Effector memory CD8-positive, alpha-beta T cell (primary cell): ENCODE measurements at regions not wholly inside any gene's neighbourhood (a gene's known extent, or its start where the extent isn't known, plus 50 kb on each side); places are given as distances from the start of the nearest gene placed in this dataset.
A peak's percentile ranks its signal among the peaks of the same experiment; 100 is the strongest.
"Not testable (repeated sequence)": the region's sequence is repeated elsewhere in the genome, so short reads cannot be mapped to it uniquely, and the experiment has no call there.

Experiments used
- ATAC-seq: fragments of 150-1000 bp; cut with Tn5 transposase; replicated peaks from 2 replicates; pipeline ENCODE4 v1.10.0; 2021; ENCODE audit warnings: mild to moderate bottlenecking, moderate library complexity
- DNase-seq, 3 experiments: peaks; one replicate each; pipeline ENCODE4 v3.0.0; 2021
- H3K27ac Mint-ChIP-seq, 2 donors: one replicate each; pipeline ENCODE4 v1.8.0; 2022; ENCODE audit warnings: mild to moderate bottlenecking in 2 of 2, mixed read lengths in 2 of 2, moderate library complexity in 2 of 2
- H3K27me3 Mint-ChIP-seq, 2 donors: one replicate each; pipeline ENCODE4 v1.8.0; 2022; ENCODE audit warnings: mixed read lengths in 2 of 2
- H3K36me3 Mint-ChIP-seq: one replicate; pipeline ENCODE4 v1.8.0; 2022; ENCODE audit warnings: mild to moderate bottlenecking, moderate library complexity, mixed read lengths; ENCODE audit not compliant: insufficient read depth
- H3K4me1 Mint-ChIP-seq, 2 donors: one replicate each; pipeline ENCODE4 v1.8.0; 2022; ENCODE audit warnings: low read depth in 2 of 2, mixed read lengths in 2 of 2
- H3K4me3 Mint-ChIP-seq, 2 donors: one replicate each; pipeline ENCODE4 v1.8.0; 2022; ENCODE audit warnings: mild to moderate bottlenecking in 2 of 2, mixed read lengths in 2 of 2, moderate library complexity in 2 of 2
- H3K9me3 Mint-ChIP-seq, 2 donors: one replicate each; pipeline ENCODE4 v1.8.0; 2022; ENCODE audit warnings: mixed read lengths in 2 of 2

DNA sequence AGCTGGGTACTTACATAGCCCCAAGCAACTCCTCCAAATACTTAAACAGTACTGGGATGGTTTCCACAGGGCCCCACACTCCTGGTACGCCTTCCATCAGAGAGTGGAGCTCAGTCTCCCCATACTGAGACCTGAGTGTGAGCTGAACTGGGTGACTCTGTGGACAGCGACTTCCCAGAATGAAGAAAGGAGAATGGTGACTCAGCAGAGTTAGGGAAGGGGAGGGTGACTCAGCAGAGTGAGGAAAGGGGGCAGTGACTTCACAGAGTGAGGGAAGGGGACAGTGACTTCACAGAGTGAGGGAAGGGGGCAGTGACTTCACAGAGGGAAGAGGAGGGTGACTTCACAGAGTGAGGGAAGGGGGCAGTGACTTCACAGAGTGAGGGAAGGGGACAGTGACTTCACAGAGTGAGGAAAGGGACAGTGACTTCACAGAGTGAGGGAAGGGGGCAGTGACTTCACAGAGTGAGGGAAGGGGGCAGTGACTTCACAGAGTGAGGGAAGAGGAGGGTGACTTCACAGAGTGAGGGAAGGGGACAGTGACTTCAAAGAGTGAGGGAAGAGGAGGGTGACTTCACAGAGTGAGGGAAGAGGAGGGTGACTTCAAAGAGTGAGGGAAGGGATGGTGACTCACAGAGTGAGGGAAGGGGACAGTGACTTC lies 141.3 kb upstream of the PITRM1 start:
- not testable (repeated sequence) for H3K36me3 Mint-ChIP-seq, H3K9me3 Mint-ChIP-seq, H3K4me3 Mint-ChIP-seq, ATAC-seq, H3K4me1 Mint-ChIP-seq, DNase-seq
- Mint-ChIP-seq H3K27me3 (peaks cover 46 to 68% of the 10 kb centered on the region in 2 donors), H3K27ac (peak overlapping the region; percentile 24 to 47)

DNA sequence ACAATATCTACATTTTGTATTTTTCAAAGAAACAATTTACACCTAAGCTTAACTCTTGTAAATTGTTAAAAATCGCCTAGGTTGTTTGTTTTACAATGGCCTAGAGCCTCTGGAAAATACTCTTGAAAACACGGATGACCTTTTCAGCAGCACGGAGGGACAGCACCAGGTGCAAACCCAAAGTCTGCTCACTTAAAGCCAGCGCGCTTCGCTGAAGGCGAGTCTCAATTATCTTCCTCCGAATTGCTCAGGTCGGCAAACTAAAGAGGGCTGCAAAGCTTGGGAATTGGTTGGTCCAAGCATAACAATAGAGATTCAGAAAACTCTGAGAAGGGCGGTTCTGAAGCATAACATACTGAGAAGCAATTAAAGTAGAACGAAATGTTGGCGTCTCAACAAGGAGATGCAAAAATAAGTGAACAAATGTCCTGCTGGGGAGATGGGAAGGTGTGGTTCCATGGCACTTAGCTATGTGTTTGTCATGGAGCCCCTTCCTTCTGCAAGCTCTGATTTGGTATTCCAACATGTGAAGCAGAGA lies 139.9 kb upstream of the PITRM1 start:
- peaks cover 52 to 75% of the 10 kb centered on the region in 2 donors for H3K27me3 Mint-ChIP-seq
- no peaks in the 10 kb centered on the region for H3K4me1 Mint-ChIP-seq
- DNase-seq (no peak), ATAC-seq (no peak)
- H3K27ac Mint-ChIP-seq: no peak overlapping the region
- no peak overlapping the region for H3K4me3 Mint-ChIP-seq
- peaks cover 2% of the 10 kb centered on the region for H3K36me3 Mint-ChIP-seq
- no peaks in the 10 kb centered on the region for H3K9me3 Mint-ChIP-seq

DNA sequence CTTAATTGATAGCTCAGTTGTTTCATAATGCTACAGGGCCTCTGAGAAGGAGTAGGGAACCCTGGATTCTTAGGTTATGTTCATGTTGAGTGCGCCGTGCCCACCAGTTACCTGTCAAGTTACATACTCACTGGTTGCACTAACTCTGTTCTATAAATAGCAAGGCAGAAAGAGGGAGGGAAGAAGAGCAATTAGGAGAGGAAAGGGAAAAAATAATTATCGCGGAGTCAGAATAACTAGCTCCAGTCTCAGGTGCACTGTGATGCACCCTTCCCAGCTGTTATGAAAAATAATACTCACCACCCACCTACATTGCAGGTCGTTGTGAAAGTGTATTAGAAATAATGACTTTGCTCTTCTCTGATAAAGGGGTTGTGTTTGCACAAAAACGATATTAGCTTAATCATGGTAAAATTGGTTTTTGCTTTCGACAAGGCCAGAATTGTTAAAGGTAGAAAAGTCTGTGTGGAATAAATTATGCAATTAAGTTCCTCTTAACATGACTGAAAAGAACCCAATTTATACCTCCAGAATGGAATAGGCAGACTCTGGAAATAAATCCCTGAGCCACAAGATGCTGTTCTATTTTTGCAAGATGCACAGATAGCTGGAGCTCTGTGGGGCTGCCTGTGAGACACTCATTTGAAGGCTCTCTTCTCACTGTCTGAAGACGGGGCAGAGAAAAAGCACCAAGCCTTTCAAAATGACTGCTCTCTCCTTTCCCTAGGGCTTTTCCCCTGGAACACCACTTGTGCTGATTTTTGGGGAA lies 137.6 kb upstream of the PITRM1 start:
- H3K27me3 Mint-ChIP-seq: peaks cover 58 to 79% of the 10 kb centered on the region in 2 donors
- H3K9me3 Mint-ChIP-seq: no peaks in the 10 kb centered on the region
- H3K4me3 Mint-ChIP-seq: no peak overlapping the region
- no peaks in the 10 kb centered on the region for H3K4me1 Mint-ChIP-seq
- ATAC-seq: no peak
- H3K36me3 Mint-ChIP-seq: peaks cover 2% of the 10 kb centered on the region
- H3K27ac Mint-ChIP-seq: no peak overlapping the region
- no peak for DNase-seq

DNA sequence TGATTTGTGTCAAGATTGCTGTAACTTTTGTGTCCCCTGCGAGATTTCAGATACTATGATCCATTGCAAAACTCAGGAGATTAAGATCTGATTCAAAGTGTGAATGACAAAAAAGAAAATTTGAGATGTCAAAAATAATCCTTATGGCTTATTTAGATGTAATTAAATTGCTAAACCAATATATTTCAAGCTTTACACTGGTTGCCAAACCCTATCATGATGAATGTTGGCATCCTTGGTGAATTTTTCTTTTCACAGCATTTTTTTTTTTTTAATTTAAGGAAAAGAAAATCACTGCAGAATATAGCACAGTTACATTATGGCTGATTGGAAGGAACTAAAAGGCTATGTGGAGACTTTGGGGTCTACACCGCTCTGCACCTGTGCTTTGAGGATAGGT lies 133.5 kb upstream of the PITRM1 start:
- no peak for DNase-seq
- no peaks in the 10 kb centered on the region for H3K36me3 Mint-ChIP-seq
- H3K27me3 Mint-ChIP-seq: peaks cover 53 to 59% of the 10 kb centered on the region in 2 donors
- no peaks in the 10 kb centered on the region for H3K9me3 Mint-ChIP-seq
- no peak overlapping the region for H3K4me3 Mint-ChIP-seq
- no peak for ATAC-seq
- no peak overlapping the region for H3K27ac Mint-ChIP-seq
- H3K4me1 Mint-ChIP-seq: no peaks in the 10 kb centered on the region

DNA sequence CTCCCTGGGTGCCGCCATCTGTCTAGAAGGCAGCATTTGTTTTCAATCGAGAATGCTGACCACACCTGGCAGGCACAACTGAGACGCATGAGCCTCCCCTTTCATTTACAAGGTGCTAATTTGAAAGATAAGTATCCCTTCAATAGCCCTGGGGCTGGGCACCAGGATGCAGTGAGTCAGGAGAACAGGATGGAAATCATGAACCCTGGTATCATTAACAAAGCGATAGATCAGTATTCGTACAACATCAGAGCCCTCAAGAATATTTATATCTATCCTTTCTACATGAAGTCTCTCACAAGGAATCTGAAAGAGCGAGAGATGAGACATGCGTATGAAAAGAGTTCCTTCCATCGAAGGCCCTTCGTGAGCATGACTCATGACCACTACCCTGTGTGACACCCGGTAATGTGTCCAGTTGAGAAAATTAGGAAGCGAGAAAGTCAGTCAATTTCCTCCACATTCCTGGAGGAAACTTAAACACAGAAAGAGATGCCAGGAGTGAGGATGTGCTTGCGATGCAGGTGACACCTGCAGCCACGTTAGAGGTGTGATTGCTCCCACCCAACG lies 123.1 kb upstream of the PITRM1 start:
- H3K9me3 Mint-ChIP-seq: no peaks in the 10 kb centered on the region
- ATAC-seq (no peak), DNase-seq (no peak)
- peaks cover 23 to 41% of the 10 kb centered on the region in 2 donors for H3K27me3 Mint-ChIP-seq
- no peak overlapping the region for H3K4me3 Mint-ChIP-seq
- no peaks in the 10 kb centered on the region for H3K36me3 Mint-ChIP-seq
- H3K27ac Mint-ChIP-seq: no peak overlapping the region
- H3K4me1 Mint-ChIP-seq: no peaks in the 10 kb centered on the region

DNA sequence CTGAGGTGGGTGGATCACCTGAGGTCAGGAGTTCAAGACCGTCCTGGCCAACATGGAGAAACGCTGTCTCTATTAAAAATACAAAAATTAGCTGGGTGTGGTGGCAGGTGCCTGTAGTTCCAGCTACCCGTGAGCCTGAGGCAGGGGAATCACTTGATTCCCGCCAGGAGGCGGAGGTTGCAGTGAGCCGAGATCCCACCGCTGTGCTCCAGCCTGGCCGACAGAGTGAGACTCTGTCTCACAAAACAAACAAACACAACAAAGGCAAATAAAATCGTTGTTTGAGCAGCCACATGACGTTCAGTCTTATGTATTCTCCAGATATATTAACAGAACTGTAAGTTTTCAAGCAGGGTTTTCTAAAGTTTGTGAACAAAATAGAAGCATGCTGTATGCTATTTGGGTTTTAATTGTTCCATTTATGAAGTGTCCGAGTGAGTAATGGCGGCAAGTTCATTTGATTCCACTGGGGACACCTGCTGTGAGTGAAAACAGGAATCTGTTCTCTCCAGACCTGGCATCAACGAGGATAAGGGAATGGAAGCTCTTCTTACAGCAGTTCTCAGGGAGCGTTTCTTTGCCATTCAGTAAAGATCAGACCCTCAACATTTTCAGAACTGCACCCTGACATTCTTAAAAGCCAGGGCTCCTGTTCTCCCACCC lies 122.5 kb upstream of the PITRM1 start:
- no peak overlapping the region for H3K4me3 Mint-ChIP-seq
- no peaks in the 10 kb centered on the region for H3K4me1 Mint-ChIP-seq
- DNase-seq: no peak

DNA sequence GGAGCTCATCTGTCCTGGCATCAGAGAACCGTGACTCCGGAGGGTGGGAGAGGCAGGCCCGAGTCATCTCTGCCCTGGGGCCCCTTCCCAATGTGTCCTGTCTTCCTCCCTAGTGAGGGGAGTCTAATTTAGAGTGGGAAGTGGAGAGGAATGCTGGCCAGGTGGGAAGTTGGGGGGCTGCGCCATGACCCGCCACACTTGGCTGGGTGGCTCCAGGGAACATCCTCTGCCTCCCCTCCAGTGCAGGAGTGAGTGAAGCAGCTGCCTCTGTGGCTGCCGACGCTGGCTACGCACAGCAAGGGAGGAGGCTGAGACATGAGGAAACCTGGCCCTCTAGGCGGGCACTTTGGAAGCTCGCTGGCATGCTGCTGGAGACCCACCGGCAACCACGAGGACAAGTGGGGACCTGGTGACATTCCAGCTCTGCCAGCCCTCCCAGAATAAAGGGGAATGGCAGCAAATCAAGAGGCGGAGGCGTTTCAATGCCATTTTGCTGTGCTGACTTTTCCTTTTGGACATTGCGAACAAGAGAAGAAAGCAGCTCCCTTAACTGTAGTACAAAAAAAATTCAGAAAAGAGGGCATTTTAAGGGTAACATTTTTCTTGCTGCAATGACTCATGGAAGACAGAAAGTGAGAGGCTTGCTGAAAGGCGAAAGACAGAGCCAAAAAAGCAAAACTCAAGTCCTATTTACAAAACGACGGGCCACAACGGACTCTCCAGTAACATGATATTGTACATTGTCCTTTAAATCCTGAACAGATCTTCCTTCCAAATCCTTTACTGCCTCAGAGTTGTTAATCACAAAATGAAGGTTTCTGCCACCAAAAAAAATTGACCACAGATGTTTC lies 121.2 kb upstream of the PITRM1 start:
- Mint-ChIP-seq H3K36me3 (peaks cover 1% of the 10 kb centered on the region), H3K4me1 (no peaks in the 10 kb centered on the region), H3K27ac (no peak overlapping the region), H3K9me3 (no peaks in the 10 kb centered on the region), H3K27me3 (peaks cover 26 to 56% of the 10 kb centered on the region in 2 donors), H3K4me3 (no peak overlapping the region)
- DNase-seq (no peak), ATAC-seq (no peak)

More for the DNA sequence above, 122.5 kb upstream of the PITRM1 start:
- no peaks in the 10 kb centered on the region for H3K9me3 Mint-ChIP-seq
- no peak overlapping the region for H3K27ac Mint-ChIP-seq
- ATAC-seq: no peak
- no peaks in the 10 kb centered on the region for H3K36me3 Mint-ChIP-seq
- peaks cover 23 to 44% of the 10 kb centered on the region in 2 donors for H3K27me3 Mint-ChIP-seq

DNA sequence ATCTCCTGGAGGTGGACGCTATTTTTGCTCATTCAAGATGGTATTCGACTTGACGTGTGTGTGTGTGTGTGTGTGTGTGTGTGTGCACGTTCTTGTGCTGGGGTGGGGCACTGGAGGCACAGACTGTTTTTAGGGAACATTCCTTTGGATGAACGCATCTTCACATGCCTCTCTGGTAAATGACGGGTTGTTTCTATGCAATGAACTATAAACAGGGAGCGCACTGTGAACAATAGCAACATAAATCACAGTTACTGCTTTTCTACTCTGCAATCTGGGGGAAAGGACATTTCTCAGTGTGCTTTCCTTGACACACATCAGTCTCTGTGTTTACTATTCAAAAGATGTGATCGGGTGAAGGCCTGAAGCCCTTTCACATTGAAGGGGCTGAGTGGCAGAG lies 120.1 kb upstream of the PITRM1 start:
- DNase-seq (no peak), ATAC-seq (no peak)
- Mint-ChIP-seq H3K4me1 (no peaks in the 10 kb centered on the region), H3K4me3 (no peak overlapping the region), H3K27me3 (peaks cover 29 to 59% of the 10 kb centered on the region in 2 donors), H3K27ac (no peak overlapping the region), H3K9me3 (no peaks in the 10 kb centered on the region), H3K36me3 (peaks cover 3% of the 10 kb centered on the region)

DNA sequence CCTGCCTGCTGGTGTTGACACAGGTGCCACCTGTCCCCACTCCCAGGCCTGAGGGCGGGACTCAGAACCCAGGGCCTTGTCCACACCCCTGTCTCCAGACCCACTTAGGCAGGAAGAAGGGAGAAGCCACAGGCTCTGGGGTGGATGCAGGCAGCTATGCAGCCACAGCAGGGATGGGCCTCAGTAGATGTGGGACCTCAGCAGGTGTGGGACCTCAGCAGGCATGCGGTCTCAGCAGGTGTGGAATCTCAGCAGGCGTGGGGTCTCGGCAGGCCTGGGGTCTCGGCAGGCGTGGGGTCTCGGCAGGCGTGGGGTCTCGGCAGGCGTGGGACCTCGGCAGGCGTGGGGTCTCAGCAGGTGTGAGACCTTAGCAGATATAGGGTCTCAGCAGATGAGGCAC lies 118.0 kb upstream of the PITRM1 start:
- ATAC-seq (no peak), DNase-seq (no peak)
- Mint-ChIP-seq H3K4me1 (no peaks in the 10 kb centered on the region), H3K4me3 (no peak overlapping the region), H3K27ac (no peak overlapping the region), H3K27me3 (peaks cover 21 to 38% of the 10 kb centered on the region in 2 donors), H3K36me3 (peaks cover 3% of the 10 kb centered on the region), H3K9me3 (no peaks in the 10 kb centered on the region)

DNA sequence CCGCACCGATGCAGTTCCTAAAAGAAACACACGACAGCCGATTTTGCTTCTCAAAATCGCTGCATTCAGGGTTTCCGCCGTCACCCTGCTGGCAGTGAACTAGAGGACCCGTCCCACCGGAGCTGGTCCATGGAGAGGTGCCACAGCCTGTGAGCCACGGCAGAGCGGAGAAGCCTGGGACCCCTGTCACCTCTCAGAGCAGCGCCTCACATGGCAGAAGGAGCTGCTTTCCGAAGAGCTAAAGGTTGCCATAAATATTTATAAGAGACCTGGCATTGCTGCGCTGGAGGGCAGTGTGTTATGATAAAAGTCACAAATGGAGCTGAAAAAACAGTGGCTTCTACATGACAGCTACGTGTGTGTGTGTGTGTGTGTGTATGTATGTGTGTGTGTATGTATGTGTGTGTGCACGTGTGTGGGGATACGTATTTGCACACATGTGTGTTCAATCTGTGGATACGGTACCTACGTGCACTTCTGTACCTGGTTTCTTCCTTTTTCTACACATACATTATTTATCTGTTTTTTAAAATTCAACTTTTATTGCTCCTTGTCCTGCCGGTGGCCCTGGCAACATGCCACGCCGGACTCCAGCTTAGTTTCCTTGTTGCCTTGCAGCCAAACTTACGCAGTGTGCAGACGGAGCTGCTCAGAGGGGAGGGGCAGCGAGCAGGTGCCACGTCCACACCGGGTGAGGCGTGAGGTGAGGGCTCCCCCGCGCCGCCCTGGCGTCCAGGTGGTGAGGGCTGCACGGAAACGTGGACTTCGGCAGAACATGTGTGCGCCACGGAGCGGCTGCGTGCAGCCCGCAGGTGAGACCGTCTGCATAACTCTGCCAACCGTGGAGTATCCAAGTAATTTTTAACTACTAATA lies 115.2 kb upstream of the PITRM1 start:
- Mint-ChIP-seq H3K4me1 (no peaks in the 10 kb centered on the region), H3K36me3 (peaks cover 3% of the 10 kb centered on the region), H3K27me3 (peaks cover 26 to 43% of the 10 kb centered on the region in 2 donors), H3K27ac (no peak overlapping the region), H3K4me3 (no peak overlapping the region), H3K9me3 (no peaks in the 10 kb centered on the region)
- DNase-seq: no peak
- ATAC-seq: no peak

DNA sequence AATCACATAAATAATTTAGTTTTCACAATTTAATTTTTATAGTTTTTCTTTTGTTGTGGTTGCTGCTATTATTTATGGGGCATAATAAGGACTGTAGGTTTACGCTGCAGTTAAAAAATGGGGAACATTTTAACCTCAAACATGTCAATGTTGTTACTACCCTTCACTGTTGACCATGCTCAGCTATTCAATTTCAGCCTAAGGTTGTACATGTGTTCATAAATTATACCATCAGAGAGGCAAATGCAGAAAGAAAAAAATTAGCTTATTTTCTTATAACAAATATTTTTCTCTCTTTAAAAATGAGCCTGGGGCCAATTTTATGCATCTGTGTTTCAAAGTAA lies 110.1 kb upstream of the PITRM1 start:
- Mint-ChIP-seq H3K27ac (no peak overlapping the region), H3K9me3 (no peaks in the 10 kb centered on the region), H3K4me3 (no peak overlapping the region), H3K4me1 (no peaks in the 10 kb centered on the region), H3K27me3 (peaks cover 53 to 59% of the 10 kb centered on the region in 2 donors), H3K36me3 (no peaks in the 10 kb centered on the region)
- DNase-seq: no peak
- ATAC-seq: no peak

DNA sequence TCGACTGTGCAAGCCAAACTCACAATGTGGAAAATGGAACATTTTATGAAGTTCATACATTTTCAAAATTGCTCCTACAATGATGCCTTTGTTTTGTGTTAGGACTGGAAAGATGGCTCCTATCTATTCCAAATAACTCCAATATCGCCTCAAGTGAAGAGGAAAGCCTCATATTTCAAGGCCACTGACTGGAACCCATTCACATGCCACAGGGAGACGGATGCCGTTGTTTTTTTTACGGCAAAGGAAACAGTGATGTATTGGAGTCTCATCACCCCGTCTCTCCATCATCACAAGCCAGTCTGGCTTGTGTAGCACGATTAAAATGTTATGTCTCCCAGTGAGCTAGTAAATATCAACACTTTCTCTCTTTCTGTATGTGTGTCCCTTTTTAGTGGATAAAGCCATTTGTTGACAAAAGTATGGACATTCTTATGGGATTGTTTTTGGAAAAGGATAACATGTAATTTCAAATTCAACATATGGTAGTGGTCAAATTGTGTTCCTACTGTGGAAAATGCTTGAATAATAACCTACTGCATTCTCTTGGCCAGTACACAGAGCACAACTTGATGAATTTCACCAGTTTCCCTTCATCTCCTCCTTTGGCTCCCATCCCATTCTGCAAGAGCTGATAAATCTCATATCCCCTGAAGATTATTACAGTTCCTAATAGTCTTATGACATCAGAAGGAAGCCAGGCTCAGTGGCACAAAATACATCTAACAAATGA lies 109.5 kb upstream of the PITRM1 start:
- no peak for DNase-seq
- H3K9me3 Mint-ChIP-seq: no peaks in the 10 kb centered on the region
- peaks cover 58 to 65% of the 10 kb centered on the region in 2 donors for H3K27me3 Mint-ChIP-seq
- H3K4me3 Mint-ChIP-seq: no peak overlapping the region
- no peak for ATAC-seq
- no peaks in the 10 kb centered on the region for H3K4me1 Mint-ChIP-seq
- H3K27ac Mint-ChIP-seq: no peak overlapping the region
- H3K36me3 Mint-ChIP-seq: no peaks in the 10 kb centered on the region
